DOHH2 (cell line): ENCODE measurements at regions not wholly inside any gene's neighbourhood (a gene's known extent, or its start where the extent isn't known, plus 50 kb on each side); places are given as distances from the start of the nearest gene placed in this dataset.

ENCODE experiments used
- CTCF ChIP-seq: fragments of 200-600 bp; sonication (generic); IDR thresholded peaks from one replicate; pipeline ENCODE4 v1.5.1; 2014; ENCODE audit warnings: antibody characterized with exemption, mild to moderate bottlenecking, low read depth, low read length; ENCODE audit not compliant: poor library complexity, severe bottlenecking
- EZH2phosphoT487 ChIP-seq: fragments of 200-600 bp; sonication (generic); IDR thresholded peaks from 2 replicates; pipeline ENCODE4 v1.6.1; 2017; ENCODE audit warnings: borderline replicate concordance, mild to moderate bottlenecking, antibody characterized with exemption, low read length, moderate library complexity, mixed read lengths

- TF ChIP-seq CTCF: no peak
- TF ChIP-seq EZH2phosphoT487: no peak
These were observed 366.2 kb downstream of the ENC1 start for GRCh38 chr5:74274326-74274725.
